ENCODE measurements at regions not wholly inside any gene's neighbourhood (a gene's known extent, or its start where the extent isn't known, plus 50 kb on each side); places are given as distances from the start of the nearest gene placed in this dataset.

DNA sequence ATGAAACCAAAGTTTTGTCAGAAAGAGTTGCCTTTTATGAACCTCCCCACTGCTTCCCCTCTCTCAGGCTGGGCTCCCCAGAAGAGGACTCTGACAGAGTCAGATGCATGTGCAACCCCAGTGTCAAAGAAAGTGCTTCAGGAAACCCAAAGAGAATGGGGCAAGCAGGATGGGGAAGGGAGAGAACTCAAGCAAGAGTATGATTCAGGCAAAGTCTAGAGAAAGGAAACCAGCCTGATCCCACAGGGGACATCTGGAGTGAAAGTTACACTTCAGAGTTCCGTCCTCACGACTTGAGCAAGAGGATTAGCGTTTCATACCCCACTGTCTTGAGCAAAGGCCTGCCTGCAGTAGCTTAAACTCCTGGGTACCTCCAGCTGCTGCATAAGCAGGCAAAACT lies 51.8 kb upstream of the EPC2 start:
- no peak for DNase-seq
- H3K9me3 ChIP-seq (ENCODE audit: control insufficient read depth, low read length): no peaks in the 10 kb centered on the region

DNA sequence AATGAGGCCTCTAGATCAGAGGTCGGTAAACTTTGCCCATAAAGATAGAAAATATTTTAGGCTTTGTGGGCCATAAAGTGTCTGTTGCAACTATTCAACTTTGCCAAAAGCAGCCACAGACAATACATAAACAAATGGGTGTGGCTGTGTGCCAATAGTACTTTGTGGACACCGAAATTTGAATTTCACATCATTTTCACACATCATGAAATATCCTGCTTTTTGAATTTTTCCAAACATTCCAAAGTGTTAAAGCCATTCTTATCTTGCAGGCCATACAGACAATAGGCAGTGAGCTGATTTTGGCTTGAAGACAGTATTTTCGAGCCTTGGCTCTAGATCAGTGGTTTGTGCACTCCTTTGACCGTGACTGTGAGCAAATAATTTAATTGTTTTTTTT lies 51.1 kb upstream of the EPC2 start:
- H3K4me3 ChIP-seq (ENCODE audit: insufficient read depth, low read depth, low read length, poor library complexity, severe bottlenecking): no peak overlapping the region
- H3K27me3 ChIP-seq (replicated peaks; ENCODE audit: control insufficient read depth, insufficient read depth, low read length, poor library complexity, severe bottlenecking): no peaks in the 10 kb centered on the region
- H3K36me3 ChIP-seq (ENCODE audit: control insufficient read depth, insufficient read depth, low read length): no peaks in the 10 kb centered on the region
- H3K4me1 ChIP-seq (ENCODE audit: control insufficient read depth, insufficient read depth, low read length, poor library complexity, severe bottlenecking): no peaks in the 10 kb centered on the region
- no peak for DNase-seq
- H3K9me3 ChIP-seq (ENCODE audit: control insufficient read depth, low read length): no peaks in the 10 kb centered on the region
- H3K27ac ChIP-seq (ENCODE audit: insufficient read depth, low read length, poor library complexity, severe bottlenecking): no peak overlapping the region

More for the DNA sequence above, 51.8 kb upstream of the EPC2 start:
- Histone ChIP-seq H3K27ac (ENCODE audit: insufficient read depth, low read length, poor library complexity, severe bottlenecking) (no peak overlapping the region), H3K27me3 (replicated peaks; ENCODE audit: control insufficient read depth, insufficient read depth, low read length, poor library complexity, severe bottlenecking) (no peaks in the 10 kb centered on the region), H3K4me3 (ENCODE audit: insufficient read depth, low read depth, low read length, poor library complexity, severe bottlenecking) (no peak overlapping the region), H3K4me1 (ENCODE audit: control insufficient read depth, insufficient read depth, low read length, poor library complexity, severe bottlenecking) (no peaks in the 10 kb centered on the region), H3K36me3 (ENCODE audit: control insufficient read depth, insufficient read depth, low read length) (no peaks in the 10 kb centered on the region)

DNA sequence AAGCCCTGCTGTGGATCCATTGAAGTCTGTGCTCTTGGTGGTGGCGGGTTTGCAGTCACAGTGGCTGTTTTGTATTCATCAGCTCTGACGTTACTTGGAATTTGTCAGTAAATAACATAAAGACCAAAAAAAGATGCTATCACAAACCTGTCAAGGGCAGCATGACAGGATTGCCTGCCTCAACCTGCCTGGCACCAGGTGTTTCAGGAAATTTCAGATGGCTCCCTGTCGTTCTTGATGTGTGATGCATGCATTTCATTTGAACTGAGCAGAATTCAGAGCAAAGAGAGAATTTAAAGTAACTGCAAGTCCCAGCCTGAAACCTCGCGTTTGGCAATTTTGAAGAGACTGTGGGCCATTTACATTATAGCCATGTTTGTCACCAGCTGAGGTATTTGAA lies 50.3 kb upstream of the EPC2 start:
- no peaks in the 10 kb centered on the region for H3K9me3 ChIP-seq (ENCODE audit: control insufficient read depth, low read length)
- no peaks in the 10 kb centered on the region for H3K4me1 ChIP-seq (ENCODE audit: control insufficient read depth, insufficient read depth, low read length, poor library complexity, severe bottlenecking)
- H3K27ac ChIP-seq (ENCODE audit: insufficient read depth, low read length, poor library complexity, severe bottlenecking): no peak overlapping the region
- DNase-seq: no peak
- H3K4me3 ChIP-seq (ENCODE audit: insufficient read depth, low read depth, low read length, poor library complexity, severe bottlenecking): no peak overlapping the region
- no peaks in the 10 kb centered on the region for H3K36me3 ChIP-seq (ENCODE audit: control insufficient read depth, insufficient read depth, low read length)
- no peaks in the 10 kb centered on the region for H3K27me3 ChIP-seq (replicated peaks; ENCODE audit: control insufficient read depth, insufficient read depth, low read length, poor library complexity, severe bottlenecking)
